Femur (tissue), 1 donor: ENCODE measurements at regions not wholly inside any gene's neighbourhood (a gene's known extent, or its start where the extent isn't known, plus 50 kb on each side); places are given as distances from the start of the nearest gene placed in this dataset.

Experiments
- DNase-seq: peaks from one replicate; pipeline ENCODE4 v3.0.0-alpha.2; 2017

DNA sequence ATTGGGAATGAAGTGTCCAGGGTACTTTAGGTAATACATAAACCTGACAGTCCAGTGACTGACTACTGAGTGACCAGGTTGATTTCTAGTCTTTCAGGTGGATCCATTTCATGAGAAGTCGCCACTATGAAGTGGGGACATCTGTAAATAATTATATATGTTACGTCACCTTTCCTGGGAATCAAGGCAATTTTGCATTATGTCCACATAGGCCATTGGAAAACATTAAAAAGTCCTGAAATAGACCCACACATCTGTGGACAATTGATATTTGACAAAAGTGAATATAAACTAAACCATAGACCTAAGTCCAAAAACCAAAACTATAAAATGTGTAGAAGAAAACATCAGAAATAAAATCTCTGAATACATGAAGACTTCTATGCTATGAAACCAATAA is 231.5 kb downstream of the C6orf118 start:
- DNase-seq, result no peak

GRCh38 chr6:165071906-165072305 is 237.5 kb downstream of the C6orf118 start:
- DNase-seq, result no peak

GRCh38 chr6:165060720-165061119 is 248.7 kb downstream of the C6orf118 start:
- DNase-seq, result no peak

- DNase-seq, result no peak
Measured at GRCh38 chr6:165059032-165059431, 250.4 kb downstream of the C6orf118 start.

DNA sequence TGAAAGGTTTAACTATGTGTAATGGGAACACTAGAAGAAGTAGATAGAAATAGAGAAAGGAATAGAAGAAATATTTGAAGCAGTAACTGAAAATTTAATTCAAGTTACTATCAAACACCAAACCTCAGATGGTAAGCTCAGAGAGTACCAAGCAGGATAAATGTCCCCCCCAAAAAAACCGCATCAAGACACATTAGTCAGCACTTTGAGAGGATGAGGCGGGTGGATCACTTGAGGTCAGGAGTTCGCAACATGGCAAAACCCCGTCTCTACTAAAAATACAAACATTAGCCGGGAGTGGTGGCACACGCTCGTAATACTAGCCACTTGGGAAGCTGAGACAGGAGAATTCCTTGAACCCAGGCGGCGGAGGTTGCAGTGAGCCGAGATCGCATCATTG is 253.1 kb downstream of the C6orf118 start:
- no peak for DNase-seq

DNA sequence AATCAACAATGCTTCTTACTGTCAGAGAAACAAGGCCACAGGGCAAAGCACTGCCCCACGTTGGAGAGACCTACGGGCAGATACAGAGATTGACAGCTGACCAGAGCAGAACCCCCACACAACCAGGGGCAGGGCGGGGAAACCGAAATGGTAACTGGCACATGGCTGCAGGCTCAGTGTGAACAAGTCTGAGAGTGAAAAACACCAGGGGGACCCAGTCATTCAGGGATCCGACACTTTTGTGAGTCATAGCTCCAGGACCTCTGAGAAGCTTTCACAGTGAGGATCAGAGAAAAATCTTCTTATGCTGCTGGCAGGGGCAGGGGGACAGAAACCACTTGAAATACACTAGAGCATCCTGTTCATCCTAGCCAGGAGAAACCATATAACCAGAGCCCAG is 254.2 kb downstream of the C6orf118 start:
- no peak for DNase-seq

- no peak for DNase-seq
Measured at GRCh38 chr6:165052561-165053480, 256.6 kb downstream of the C6orf118 start.

GRCh38 chr6:165049362-165049761 is 260.0 kb downstream of the C6orf118 start:
- no peak for DNase-seq

GRCh38 chr6:165047952-165048351 is 261.5 kb downstream of the C6orf118 start:
- no peak for DNase-seq

DNA sequence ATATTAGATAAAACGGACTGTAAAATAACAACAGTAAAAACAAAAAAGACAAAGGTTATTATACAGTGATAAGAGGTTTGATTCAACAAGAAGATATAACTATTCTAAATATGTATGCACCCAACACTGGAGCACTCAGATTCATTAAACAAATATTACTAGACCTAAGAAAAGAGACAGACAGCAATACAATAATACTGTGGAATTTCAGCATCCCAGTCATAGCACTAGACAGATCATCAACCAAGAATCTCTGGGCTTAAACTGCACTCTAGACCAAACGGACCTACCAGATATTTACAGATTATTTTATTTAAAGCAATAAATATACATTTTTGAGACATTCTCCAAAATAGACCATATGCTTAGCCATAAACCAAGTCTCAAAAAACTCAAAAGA is 263.8 kb downstream of the C6orf118 start:
- no peak for DNase-seq

GRCh38 chr6:165042912-165043311 is 266.5 kb downstream of the C6orf118 start:
- DNase-seq, result no peak

GRCh38 chr6:165040440-165040839 is 269.0 kb downstream of the C6orf118 start:
- no peak for DNase-seq

GRCh38 chr6:165034271-165034741 is 275.1 kb downstream of the C6orf118 start:
- DNase-seq, result no peak

- no peak for DNase-seq
Measured at GRCh38 chr6:165031502-165031901, 277.9 kb downstream of the C6orf118 start.

- no peak for DNase-seq
Measured at GRCh38 chr6:165025040-165025439, 284.4 kb downstream of the C6orf118 start.

GRCh38 chr6:165019681-165020080 is 289.7 kb downstream of the C6orf118 start:
- no peak for DNase-seq

DNA sequence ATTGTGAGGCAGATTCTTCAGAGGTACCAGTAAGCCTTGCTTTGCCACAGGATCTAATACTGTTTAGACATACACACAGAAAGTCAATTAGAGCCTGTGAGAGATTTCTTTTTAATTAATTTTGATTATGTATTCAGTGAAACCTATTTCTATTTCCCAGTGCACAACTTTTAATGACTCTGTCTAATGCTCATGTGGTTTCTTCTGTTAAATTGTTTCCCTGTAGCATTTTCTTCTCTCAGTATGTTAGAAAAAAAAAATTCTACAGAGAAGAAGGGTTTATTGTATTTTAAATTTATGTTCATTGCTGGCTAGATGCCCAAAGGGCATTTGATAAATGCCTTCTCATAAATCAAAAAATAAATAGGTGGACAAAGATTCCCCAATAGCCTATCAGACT is 293.7 kb downstream of the C6orf118 start:
- DNase-seq, result no peak

GRCh38 chr6:165013701-165014100 is 295.7 kb downstream of the C6orf118 start:
- no peak for DNase-seq

DNA sequence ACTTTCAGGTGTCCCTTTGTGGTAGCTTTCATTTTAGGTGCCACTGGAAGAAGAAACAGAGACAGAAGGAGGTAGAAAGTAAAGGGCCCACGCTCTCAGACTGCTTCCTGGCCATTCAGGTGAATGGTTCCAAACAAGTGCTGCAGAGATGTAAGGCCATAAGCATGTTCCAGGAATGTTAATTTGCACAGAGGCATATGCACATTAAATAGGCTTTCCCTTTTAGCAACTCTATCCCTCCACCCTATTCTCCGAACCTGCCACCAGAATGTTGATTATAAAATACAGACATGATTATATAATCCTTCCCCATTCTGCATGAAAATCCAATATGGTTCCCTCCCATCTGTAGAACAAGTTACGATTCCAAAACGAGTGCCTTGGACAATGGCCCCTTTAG is 297.2 kb downstream of the C6orf118 start:
- no peak for DNase-seq

DNA sequence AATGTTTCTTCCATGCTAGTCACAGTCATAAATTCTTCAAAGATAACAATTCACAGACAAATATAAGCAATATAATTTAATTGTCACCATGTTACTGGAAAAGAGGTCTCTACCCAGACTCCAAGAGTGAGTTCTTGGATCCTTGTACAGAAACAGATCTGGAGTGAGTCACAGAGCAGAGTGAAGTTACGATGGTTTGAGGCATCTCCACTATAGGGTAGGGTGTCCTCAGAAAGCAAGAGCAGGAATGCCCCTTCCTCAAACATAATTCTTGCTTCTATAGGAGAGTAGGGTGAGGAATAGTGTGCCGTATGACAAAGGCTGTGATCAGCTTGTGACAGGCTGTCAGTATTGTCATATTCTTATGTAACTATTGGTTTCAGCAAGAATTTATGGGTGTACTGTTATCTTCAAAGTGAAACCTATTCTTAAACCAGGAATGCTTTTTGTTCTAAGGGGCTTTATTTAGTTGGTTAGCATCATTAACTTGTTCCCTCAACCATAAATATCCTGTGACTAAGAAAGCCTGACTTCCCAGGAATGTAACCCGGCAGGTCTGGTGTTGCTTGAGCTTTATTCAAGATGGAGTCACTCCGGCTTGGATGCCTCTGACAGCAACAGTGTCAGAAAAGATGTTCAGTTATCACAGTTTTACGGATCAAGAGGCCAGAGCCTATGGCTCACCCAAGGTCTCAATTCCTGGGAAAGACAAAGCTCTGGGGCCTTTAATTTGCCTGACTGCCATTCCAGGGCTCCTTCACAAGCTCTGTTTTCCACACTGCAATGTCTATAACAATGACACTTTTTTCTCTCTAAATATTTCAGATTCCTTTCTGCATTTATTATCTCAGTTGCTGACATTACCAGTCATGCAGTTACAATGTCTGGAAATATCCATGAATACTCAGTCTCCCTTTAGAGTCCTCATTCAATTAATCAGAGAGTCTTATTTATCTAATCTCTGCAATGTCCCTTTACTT is 298.6 kb downstream of the C6orf118 start:
- DNase-seq, result no peak

DNA sequence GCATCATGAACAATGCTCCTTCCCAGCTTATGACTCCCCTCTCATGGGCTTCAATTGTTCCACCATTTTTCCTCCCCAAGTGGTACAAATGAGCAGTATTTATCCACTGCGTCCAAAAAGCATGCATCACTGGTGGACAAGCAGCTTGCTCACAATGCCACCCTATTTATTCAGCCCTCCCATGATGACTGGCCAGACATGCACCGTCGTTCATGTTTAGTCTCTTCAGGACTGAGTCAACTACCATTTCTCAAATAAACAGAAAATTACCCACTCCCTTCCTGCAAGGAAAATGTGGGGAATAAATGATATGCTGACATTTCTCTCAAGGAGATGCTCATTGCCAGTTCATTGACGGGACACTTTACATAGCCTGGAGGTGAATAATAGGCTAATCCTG is 300.4 kb downstream of the C6orf118 start:
- no peak for DNase-seq

- no peak for DNase-seq
Measured at GRCh38 chr6:165002866-165003265, 306.5 kb downstream of the C6orf118 start.

GRCh38 chr6:165002358-165002757 is 307.0 kb downstream of the C6orf118 start:
- no peak for DNase-seq
